HG03565 (cell line): ENCODE measurements at regions not wholly inside any gene's neighbourhood (a gene's known extent, or its start where the extent isn't known, plus 50 kb on each side); places are given as distances from the start of the nearest gene placed in this dataset.
"Not testable (repeated sequence)": the region's sequence is repeated elsewhere in the genome, so short reads cannot be mapped to it uniquely, and the experiment has no call there.

ENCODE experiments used
- ATAC-seq: cut with Tn5 transposase; IDR thresholded peaks from one replicate; pipeline ENCODE4 v1.9.1; 2021; ENCODE audit warnings: mild to moderate bottlenecking, moderate library complexity; ENCODE audit not compliant: unreplicated experiment

DNA sequence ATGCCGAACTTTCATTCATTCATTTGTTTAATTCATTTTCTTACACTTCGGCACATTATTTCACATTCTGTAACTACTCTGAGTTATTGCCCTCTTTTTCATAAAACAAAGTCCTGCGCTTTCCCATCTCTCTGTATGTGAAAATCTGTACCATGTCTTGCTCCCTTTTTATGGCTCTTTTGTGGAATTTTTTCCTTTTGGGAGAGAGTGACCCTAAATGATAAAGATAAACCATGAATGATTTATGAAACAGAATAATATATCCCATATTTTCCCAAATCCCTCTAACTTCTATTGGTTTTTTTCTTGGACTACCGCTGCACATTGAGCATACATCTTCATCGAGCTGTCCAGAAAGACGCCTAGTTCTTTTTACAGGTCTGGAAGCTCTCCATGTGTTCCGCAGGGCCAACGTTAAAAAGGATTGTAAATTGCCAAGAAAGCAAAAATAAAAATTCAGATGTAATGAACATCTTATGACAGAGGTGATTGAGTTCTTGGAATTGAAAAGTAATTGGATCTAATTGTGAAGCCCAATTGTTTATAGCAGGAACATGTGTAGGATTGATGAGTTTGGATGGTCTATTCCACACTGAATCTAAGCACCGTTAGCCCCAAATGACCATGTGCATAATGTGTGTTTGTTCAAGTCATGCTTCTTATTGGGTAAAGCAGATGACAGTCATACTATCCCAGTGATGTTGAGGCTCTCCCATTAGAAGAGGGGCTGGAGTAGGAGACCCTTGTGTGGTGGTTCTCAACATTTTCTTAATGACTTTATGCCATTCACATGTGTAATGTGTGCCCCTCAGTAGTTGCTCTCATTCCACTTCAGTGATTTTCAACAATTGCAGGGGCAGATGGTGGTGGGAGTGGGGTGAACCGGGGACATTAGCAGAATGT is 378.9 kb downstream of the DLEU7 start:
- ATAC-seq = no peak

DNA sequence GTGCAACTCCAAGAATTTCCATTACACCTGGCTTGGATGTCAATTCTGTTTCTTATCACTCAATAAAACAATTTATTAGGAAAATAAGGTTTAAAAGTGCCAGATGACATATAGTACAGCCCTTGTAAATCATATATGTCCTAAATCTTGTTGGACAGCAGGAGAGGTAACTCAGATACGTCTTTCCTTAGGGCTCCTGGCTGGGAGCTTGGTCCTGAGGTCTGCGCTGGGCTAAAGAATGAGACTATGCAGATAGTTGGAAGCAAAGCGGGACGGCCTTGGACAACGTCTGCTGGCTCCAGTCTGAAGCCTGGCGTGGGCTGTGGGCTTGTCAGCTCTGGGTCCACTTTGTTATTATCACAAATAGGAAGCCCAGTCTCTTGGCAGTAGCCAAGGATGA is 377.0 kb downstream of the DLEU7 start:
- ATAC-seq = no peak

DNA sequence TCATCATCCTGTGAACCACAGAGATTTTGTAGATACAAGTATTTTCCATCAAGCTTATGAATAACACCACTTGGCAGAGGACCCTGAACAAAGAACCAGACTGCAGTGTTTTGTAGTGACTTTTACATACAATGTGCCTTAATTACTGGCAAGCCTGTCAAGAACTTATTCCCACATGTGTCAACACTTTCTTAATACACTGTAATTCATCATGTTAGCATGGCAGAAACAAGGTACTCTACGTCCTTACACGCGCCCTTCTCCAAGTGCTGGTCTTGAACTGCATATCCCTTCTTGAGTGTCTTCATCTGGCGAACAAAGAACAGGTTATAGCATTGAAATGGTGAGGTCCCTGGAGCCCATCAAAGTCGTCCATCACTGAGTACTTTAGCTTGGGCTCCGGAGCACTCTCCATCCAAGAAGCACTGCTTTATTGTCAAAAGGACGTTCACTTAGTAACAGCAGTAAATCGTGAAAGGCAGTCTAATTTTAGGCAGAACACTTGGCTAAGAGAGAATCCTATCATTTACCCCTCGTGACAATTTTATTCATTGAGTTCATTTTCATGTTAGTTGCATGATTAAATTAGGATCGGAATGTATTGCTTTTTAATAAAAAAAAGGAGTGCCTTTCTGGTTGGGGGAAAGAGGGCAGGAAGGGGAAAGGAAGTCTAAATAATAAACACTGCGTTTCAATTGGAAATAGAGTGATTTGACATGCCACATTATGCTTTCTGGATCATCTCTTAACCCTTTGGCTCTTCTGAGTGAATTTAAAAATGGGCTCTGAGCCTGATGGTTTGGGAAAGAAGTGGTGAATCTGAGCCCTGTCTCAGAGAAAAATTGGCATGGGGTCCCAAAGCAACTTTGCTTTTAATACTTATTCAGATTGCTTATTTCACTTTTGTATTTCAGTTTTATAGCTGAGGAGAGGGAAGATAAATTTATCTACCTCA is 376.1 kb downstream of the DLEU7 start:
- ATAC-seq = no peak

DNA sequence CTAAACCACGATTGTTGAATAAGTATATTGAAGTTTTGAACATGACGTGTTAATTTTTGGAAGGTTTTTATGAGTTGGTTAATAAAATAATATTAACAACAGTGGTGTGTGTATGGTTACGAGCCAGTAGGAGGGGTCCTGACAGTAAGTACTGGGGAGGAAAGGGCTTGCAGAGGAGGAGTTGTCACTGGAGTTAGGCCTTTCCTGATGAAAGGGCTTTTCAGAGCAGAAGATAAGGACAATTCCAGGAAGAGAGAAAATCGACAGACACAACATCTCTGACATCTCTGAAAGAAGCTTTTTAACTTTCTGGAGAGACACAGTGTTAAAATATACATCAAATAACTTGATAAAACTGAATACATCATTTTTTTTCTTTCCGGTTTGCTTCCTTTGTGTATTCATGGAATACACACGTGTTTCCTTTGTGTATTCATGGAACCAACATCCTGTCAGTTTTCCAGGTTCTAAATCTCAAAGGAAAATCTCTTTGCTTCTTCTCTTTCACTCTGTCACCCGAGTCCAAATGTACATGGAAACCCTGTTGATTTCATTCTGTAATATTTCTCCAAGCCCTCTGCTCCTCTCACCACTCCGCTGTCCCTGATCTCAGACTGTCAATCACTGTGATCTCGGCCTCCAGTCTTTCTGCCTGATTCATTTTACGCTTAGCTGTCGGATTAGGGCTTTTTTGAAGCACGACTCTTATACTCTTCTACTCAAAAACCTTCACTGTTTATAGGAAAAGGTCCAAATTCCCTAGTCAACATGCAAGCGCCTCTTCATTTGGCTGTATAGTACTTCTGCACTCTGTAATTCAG is 374.4 kb downstream of the DLEU7 start:
- ATAC-seq = no peak

DNA sequence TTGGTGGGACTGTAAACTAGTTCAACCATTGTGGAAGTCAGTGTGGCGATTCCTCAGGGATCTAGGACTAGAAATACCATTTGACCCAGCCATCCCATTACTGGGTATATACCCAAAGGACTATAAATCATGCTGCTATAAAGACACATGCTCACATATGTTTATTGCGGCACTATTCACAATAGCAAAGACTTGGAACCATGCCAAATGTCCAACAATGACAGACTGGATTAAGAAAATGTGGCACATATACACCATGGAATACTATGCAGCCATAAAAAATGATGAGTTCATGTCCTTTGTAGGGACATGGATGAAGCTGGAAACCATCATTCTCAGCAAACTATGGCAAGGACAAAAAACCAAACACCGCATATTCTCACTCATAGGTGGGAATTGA is 370.4 kb downstream of the DLEU7 start:
- ATAC-seq = not testable (repeated sequence)

DNA sequence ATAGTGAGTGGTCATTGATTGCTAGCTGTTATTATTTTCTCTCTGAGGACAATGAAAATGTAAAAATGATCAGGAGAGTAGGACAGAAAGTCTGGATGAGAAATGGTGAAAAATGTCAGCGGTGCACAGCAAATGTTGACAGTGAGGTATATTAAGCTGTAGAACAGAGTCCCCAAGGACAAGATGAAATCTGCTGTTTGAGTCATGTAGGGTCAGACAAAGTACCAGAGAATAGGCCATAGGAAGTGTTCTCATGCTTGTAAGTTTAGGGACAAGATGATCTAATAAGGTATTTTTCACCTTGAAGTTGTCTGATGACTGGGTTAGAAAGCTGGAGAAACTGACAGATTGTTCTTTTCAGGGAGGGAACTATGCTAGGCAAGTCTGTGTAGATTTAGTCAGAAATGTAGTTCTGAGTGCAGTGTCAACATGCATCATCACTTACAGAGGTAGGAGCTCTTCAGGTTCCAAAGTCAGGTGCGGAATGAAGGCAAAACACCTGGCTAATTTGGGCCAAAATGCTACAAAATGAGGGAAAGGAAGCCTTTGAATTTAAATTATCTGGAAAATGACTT is 369.3 kb downstream of the DLEU7 start:
- no peak for ATAC-seq

DNA sequence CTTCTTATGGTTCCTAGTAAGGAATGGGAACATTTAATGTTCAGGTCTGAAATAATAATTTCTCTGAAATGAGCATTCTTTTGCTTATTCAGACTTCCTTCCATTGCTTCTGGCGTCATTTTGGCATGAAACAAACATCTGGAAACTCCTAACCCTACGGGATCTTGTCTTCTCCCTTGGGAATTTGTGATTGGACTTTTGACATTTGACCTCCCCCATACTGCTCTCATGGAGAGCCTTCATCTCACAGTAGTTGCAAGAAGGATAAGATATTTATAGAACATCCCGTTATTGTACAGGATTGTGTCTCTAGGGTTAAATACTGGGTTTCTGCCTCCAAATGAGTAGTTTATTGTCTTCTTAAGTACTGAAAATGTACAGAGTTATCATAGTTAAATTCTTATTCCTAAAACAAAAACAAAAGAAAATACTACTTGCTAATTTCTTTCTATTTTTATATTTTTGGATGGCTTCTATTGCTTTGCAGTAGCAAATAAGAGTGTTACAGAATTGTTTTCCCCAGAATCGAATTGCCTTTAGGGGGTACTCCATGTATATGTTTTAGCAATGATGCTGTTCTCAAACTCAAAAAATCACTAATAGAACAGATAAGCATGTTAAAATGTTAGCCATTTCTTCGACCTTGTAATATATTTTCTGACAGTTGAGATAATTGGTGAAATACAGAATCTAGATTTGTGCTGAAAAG is 366.8 kb downstream of the DLEU7 start:
- no peak for ATAC-seq

DNA sequence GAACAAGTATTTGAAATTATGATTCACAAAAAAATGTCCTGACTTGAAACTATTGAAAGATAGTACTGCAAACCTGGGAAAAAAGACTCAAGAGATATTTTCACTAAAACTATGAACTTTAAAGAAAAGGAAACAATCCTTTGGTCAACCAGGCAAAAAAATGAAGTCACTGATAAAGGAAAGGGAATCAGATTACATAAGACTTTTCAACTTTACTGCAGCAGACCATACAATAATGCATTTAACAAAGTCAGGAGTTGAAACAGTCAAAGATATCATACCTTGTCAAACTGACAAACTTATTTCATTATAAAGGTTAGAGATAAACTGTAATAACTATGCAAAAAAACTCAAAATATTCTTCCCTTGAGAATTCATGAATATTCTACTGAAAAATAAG is 361.6 kb downstream of the DLEU7 start:
- no peak for ATAC-seq

DNA sequence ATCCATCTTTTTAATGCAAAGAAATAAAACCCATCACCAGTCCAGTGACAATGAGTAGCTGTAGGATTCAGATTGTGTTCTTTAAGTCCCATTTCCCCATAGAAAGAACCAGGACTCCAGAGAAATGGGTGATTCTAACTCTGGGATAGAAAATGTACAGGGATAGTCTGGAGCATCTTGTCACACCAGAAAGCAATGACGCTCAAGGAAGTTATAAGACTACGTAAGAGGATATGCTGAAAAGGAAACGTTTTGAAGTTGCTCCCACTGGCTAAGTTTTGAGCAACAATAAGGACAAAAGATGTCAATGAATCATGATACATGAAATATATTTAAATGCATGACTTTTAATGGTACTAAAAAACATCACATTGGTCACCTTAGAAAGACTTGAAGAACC is 360.1 kb downstream of the DLEU7 start:
- no peak for ATAC-seq

DNA sequence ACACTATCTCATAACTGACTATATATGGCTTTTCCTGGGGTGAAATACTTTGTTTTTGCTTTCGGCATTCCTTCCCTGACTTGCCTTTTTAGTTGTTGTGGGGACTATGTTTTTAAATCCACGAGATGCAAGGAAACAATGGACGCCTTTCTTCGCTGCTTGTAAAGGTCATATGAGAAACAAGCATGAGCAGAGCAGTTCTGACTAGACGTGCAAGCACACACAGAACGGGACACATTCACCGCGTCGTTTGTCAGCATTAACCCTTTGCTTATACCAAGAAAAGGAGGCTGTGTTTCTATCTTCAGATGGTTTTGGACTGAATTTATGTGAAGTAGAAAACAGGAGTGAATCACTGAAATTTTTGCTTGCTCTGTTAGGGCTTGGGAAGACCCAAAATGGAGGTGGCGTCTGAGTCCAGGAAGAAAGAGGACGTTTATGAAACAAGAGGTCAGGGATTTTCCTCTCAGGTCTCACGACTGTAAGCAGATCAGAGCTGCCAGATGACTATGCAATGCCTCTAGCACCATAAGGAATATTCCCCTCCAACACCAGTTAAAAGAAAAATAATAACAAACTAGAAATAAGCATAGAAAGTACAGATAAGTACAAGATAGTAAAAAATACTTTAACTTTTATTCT is 358.9 kb downstream of the DLEU7 start:
- ATAC-seq = no peak

DNA sequence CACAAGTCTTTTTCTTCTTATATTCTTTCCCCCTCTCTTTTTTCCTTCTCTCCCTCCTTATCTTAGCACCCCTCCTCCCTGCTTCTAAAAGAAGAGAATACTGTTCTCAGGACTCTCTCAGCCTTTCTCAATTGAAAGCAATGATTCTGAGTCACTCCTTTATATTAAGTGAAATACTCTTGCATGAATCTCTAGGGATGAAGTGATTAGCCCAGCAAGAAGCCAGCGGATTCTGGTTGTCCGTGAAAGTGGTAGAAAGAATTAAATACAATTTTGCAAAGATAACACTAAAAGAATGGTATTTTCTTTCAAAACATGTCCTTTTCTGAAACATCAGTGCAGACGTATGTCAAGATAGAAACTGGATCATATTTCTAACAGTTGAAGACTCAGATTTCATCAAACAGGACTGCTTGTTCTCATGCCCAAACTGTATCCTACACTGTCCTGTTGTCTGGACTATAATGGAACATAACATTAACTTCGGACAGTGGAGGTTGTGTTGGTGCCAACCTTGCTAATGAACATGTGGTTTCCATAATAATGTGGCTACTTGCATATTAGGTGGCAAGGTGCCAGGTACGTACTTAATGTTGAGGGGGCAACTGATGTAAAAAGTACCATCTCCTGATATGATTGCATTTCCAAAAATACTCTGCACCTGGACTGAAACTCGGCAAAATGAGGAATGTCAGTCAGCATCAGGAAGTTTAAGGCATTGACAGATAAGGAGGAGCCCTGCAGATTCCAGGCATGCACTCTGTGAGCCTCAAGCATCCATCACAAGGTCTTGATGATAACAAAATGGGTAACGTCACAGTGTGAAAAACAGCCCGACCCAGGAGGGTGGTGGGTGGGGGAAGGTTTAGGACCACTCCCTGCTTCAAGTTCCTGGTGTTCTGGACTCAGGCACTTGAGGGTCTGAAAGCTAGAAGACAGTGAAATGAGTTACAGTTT is 357.2 kb downstream of the DLEU7 start:
- no peak for ATAC-seq

DNA sequence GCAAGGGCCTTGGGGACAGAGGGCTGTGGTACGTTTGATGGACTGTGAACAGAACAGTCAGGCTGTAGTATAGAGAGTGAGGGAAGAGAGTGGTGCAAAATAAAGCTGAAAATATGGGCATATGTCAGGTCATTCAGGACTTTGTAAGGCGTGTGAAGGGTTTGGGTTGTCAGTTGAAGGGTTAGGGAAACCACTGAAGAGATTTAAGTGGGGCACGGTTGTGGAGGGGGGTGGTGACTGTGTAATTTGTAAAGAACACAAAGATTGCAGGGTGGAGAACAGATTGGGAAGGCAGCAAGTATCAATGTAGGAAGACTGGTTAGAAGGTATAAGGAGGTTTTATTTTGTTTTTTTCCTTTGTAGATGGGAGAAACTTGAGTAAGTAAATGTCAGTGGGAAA is 349.8 kb downstream of the DLEU7 start:
- no peak for ATAC-seq

DNA sequence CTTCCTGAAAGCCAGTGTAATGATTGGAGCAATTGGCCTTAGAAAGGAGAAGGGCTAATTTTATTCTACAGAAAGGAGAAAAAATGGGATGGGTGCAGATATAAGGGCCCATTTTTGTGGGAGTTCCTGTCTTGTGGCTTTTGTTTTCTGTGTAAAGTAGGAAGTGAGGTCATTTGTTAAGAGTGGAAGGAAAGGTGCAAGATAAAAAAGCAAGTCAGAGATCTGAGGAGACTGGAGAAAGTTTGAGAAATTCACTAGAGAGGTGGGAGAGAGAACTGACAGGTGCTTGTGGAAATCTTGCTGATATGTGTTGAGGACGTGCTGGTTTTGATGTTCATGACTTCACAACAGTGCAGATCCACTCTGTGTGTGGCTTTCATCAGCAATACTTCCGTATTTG is 349.4 kb downstream of the DLEU7 start:
- no peak for ATAC-seq

DNA sequence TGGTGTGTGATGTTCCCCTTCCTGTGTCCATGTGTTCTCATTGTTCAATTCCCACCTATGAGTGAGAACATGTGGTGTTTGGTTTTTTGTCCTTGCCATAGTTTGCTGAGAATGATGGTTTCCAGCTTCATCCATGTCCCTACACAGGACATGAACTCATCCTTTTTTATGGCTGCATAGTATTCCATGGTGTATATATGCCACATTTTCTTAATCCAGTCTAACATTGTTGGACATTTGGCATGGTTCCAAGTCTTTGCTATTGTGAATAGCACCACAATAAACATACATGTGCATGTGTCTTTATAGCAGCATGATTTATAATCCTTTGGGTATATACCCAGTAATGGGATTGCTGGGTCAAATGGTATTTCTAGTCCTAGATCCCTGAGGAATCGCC is 340.3 kb downstream of the DLEU7 start:
- not testable (repeated sequence) for ATAC-seq

DNA sequence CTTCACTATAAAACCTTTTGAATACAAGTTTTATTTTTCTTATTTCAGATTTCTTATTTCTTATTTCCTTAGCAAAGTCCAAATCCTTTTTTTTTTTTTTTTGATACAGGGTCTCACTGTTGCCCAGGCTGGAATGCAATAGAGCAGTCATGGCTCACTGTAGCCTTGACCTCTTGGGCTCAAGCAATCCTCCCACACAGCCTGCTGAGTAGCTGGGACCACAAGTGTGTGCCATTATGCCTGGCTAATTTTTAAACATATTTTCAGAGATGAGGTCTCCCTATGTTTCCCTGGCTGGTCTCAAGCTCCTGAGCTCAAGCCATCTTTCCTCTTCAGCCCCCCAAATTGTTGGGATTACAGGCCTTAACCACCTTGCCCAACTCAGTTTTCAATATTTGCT is 334.3 kb downstream of the DLEU7 start:
- no peak for ATAC-seq

DNA sequence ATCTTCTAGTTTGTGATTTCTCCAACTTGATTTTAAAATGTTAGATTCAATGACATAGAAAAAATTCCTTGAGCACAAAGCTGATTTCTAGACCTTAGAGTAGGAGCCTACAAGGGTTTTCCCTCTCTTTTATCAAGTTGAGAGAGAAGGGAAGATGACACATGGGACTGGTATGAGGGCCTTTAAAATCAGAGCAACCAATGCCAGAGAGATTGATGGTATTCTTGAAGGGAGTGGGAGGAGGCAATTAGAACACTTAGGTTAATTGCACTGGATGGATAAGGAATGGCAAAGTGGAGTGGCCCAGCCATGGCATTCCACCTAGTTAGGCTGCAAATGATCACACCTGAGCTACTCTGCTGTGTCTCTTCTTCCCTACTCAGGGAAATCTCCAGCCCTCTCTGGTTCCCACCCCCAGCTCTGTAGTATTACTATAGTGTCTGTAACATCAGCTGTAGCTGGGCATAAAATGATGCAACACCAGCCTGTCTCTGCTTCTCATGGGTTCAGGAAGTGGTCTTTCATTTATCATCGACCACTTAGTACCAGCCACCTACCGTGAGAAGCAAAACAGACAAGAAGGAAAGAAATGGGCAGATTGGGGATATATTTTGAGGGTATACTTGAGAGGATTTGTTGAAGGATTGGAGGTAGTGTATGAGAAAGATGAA is 333.6 kb downstream of the DLEU7 start:
- ATAC-seq = no peak

DNA sequence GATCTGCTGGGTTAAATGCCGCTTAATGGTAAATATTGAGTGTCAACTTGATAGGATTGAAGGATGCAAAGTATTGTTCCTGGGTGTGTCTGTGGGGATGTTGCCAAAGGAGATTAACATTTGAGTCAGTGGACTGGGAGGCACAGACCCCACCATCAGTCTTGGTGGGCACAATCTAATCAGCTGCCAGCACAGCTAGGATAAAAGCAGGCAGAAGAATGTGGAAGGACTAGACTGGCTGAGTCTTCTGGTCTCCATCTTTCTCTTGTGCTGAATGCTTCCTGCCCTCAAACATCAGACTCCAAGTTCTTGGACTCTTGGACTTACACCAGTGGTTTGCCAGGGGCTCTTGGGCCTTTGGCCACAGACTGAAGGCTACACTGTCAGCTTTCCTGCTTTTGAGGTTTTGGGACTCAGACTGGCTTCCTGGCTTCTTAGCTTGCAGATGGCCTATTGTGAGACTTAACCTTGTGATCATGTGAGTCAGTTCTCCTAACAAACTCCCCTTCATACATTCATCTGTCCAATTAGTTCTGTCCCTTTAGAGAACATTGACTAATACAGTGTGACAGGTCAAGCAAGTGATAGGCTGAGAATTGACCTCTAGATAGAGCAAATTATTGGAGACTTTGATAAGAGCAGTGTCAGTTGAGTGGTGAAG is 332.5 kb downstream of the DLEU7 start:
- not testable (repeated sequence) for ATAC-seq
